ENCODE measurements at regions not wholly inside any gene's neighbourhood (a gene's known extent, or its start where the extent isn't known, plus 50 kb on each side); places are given as distances from the start of the nearest gene placed in this dataset.

- TF ChIP-seq CTCF (IDR thresholded peaks at IDR 0.05; ENCODE audit: insufficient read depth, low read length, poor library complexity, severe bottlenecking) = no peak
- TF ChIP-seq EZH2phosphoT487 (conservative IDR thresholded peaks at IDR 0.05; ENCODE audit: low read length) = no peak
Measured at GRCh38 chr3:148604270-148605085, 93.2 kb upstream of the AGTR1 start.
